ENCODE measurements at regions not wholly inside any gene's neighbourhood (a gene's known extent, or its start where the extent isn't known, plus 50 kb on each side); places are given as distances from the start of the nearest gene placed in this dataset.

DNA sequence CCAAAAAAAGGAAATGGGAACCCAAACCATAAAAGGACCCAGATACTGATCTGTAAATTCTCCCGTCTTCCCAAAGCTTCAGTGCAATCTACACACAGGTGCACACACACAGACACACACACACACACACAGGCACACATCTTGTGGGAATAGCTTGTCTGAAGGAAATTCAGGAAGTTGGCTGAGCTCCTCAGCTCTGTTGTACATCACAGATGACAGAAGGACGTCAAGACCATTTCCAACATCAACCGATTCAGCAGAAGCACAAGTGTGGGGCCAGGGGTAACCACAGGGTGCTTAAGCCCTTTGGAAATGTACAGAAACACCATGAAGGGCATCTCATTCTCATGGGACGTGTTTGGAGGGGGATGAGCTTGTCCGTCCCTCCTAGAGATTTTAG, 498.1 kb upstream of the PSMD7 start:
- DNase-seq, result no peak

GRCh38 chr16:73797115-73797514, 499.5 kb upstream of the PSMD7 start:
- DNase-seq, result no peak

GRCh38 chr16:73796241-73796640, 500.4 kb upstream of the PSMD7 start:
- no peak for DNase-seq

GRCh38 chr16:73794994-73795393, 501.6 kb upstream of the PSMD7 start:
- DNase-seq, result no peak

DNA sequence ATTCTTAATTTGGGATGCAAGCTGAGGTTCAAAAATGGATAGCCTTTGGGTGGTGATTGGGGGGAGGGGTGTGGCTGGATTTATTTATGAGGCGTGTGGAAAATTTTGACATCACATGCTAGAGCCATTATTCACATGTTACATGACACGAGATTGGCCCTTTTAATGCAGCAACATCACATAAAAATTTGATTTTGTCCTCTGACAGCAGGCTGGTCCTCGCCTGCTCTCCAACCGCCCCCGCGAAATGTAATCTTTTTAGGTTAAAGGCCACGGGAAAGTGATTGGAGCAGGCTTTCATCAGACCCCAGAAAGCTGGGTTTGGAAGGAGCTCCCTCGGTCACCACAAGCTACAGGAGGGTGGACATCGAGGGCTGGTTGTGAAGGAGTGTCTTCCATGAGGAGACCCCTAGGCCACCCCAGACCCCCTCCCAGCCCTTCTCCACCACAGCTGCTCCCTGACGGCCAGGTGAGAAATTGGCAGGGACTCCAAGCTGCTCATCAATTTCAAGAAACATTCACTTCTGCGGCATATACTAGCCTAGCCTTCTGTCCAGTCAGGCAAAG, 502.7 kb upstream of the PSMD7 start:
- no peak for DNase-seq

DNA sequence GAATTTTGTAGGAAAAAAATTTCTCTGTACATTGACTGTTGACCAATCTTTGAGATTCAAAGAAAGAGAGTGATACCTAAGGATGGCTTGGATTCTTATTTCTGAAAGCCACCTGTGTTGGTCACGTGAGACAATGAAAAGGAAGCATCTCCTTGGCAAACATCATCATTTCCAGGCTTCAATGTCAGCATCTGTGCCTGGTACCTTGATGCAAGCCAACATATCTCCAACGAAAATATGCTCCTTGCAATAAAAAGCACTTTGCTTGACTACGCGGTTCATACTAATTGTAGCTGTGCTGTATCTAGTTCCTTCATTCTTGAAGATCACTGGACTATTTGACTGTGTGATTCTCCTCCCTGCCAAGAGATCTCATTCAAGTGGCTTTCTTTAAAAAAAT, 503.4 kb upstream of the PSMD7 start:
- no peak for DNase-seq

DNA sequence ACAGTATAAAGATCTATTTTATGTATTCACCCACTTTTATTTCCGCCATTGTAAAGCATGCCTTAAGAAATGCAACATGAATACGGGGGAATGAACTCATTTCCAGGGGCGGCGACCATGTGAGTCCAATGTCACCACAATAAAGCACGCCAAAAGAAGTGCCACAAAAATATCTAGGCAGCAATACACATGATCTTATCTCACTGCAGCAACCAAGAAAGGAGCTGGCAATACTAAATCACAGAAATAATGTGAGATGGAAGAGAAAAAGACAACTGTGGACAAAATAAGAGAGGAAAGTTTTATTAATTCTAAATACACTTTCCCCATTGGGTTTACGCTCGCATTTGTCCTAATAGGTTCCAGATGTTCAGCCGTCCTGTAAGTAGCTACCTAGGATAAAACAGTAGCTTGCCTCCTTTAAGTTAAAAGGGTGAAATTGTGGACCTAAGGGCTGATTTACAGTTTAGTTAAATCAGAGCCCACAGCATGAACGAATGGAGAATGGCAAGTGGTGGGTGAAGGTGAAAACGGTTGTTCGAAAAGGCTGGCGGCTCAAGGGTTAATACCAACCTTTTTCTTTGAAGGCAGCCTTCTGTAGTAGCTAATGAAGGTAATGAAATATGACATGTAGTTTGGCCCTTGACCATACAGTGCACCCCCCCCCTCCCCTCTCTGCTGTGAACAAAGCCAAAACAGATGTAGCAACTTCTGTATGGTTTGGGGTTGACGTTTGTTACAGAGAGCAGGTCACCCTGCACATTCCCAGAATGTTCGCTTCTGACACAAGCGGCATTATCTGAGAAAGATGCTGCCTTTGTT, 504.2 kb upstream of the PSMD7 start:
- no peak for DNase-seq

GRCh38 chr16:73781297-73781696, 515.3 kb upstream of the PSMD7 start:
- DNase-seq, result no peak

DNA sequence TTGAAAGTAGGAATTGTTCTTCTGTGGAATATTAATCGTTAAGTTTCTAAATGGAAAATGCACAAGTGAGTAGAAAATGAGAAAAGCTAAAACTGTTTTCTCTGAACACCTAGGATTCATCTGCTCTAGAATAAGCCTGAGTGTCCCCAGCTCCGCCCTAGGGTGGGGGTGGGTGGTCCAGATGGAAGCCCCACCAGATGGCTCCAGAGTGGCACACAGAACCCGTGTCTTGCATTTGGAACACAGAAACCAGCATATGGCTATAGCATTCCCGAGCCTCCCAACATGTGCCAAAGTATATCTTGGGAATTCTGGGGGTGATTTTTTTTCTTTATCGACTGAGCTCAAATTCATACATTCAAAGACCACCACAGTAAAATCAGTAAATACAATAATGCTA, 517.7 kb upstream of the PSMD7 start:
- no peak for DNase-seq

DNA sequence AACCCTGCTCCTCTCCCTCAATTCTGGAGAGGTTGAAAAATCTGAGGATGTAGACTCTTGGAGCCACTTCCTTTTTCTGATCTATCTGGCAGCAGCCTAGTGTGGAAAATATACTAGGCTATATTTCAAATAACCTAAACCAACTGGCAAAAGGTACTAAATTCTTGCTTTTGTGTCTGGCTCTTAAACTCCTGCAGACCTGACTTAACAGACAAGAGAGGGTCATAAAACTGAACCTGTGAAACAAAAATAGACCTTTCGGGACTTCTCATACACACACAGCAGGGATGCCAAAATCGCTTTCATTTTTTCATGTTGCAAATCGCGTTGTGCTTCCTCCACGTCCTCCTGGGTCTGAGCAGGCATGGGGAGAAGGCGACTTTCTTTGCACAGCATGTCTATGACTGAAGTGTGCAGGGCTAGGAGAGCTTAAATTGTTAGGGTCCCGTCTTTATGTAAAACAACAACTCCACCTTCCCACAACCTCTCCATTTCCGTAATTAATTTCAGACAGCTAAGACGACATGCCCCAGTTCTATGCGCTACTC, 520.7 kb upstream of the PSMD7 start:
- DNase-seq, result no peak

DNA sequence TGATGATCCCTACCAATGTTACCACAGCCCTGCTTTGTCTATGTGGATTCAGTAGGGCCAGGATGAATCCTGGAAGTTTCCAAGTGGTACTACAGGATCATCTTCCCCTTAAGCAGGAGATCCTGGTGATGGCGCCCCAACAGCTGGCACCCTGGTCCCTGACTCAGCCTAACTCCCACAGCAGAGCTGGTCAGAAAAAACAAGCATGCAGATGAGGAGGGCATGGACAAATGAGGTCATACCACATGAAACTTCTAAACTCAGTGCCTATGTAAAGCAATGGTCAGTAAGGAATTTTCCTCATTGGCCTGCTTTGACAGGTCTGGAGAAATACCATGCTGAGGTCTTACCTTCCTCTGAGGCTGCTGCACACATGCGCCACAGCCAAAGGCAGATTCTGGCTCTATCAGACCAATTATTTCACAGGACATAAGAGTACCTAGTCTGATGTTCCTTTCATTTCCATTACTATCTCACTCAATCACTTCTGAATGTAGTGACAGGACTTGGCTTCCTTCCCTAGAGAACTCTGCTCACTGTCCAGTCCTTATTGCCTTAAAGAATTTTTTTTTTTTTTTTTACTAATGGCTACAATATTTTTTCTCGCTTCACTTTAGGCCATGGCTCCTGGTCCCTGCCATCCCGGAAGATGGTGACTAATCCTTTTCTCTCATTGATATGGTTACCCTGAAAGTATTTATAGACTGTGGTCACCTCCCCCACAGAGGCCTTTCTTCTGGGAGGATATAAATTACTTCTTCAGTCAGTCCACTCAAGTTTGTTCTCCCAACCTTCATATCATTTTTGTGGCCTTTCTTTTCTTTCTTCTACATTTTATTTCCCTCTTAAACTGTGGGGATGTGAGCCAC, 525.2 kb upstream of the PSMD7 start:
- no peak for DNase-seq

- DNase-seq, result no peak
Observed at GRCh38 chr16:73768786-73769203, 527.8 kb upstream of the PSMD7 start.

DNA sequence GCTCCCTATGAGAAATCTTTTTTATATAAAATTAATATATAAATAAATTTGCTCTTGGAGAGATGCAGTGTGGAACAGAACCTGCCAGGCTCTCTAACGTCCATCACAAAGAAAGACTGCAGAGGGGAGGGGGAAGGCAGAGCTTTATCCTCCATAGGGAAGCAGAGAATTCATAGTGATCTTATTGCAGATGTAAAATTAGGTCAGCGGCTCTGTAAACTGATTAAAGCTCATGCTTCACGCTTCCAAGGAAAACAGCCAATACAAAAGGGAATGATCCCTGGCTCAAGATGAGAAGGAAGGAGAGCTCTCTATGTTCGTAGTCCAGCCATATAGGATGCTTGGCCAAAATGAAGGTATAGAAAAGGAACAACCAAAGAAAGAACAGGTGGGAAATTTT, 532.3 kb upstream of the PSMD7 start:
- DNase-seq, result no peak

GRCh38 chr16:73756289-73757178, 540.1 kb upstream of the PSMD7 start:
- DNase-seq, result no peak

- no peak for DNase-seq
Observed at GRCh38 chr16:73753931-73754330, 542.7 kb upstream of the PSMD7 start.

DNA sequence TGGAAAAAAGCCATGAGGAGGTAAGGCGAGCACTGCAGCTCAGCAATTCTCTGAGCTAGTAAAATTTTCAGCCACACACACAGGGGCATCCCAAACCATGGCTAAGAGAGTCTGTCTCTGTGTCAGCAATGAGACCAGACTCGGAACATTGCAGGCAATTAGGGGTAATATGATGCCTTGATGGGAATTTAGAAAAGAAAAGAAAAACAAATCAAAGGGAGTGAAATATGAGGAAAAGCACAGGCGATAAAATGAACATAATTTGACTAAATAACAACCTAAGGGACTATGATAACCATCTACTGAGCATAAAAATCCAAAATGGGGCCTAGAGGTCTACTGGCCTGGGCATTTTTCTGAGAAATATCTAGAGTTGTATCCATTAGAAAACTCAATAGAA, 546.0 kb upstream of the PSMD7 start:
- DNase-seq, result no peak

DNA sequence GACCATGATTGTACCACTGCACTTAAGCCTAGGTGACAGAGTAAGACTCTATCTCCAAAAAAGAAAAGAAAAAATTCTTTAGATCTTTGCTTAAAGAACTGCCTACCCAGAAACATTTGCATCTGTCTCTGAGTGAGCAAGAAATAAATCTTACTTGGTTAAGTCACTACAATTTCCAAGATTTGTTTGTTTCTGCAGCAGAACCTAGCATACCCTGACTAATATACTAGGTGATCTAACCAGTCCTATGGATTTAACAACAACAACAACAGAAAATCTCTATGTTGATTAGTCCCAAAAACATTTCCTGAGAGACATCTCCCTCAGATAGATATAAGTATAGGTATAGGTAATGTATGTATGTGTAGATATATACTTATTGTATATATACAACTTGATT, 549.3 kb upstream of the PSMD7 start:
- no peak for DNase-seq

- DNase-seq, result no peak
Observed at GRCh38 chr16:73746554-73746953, 550.1 kb upstream of the PSMD7 start.

- DNase-seq, result no peak
Observed at GRCh38 chr16:73743665-73744496, 552.7 kb upstream of the PSMD7 start.

DNA sequence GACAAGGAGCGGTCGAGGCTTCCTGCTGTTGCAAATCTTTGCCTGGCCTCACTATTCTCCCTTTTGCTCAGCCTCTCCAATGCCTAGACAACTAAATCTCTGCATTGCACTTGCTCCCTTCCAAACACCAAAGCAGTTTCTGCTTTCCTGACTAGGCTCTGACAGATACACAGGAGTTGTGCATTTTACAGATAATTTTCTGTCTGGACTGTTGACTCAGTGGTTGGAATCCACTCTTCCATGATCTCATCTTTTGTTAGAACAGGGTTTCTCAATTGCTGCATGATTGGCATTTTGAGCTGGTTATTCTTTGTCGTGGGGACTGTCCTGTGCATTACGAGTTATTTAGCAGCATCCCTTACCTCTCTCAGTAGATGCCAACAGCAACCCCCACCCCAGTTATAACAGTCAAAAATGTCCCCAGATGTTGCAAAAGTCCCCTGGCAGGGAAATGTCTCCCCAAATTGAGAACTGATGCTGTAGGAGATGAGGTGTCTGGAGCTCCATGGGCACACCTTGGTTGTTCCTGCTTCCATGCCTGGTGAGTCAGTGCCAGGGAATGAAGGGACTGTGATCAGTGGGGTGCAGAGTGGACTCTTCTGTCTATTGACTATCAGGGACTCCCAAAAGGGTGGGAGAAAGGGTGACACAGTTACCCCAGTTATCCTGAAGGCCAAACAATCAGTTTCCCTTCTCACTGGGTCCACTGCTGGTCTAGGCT, 557.4 kb upstream of the PSMD7 start:
- no peak for DNase-seq

DNA sequence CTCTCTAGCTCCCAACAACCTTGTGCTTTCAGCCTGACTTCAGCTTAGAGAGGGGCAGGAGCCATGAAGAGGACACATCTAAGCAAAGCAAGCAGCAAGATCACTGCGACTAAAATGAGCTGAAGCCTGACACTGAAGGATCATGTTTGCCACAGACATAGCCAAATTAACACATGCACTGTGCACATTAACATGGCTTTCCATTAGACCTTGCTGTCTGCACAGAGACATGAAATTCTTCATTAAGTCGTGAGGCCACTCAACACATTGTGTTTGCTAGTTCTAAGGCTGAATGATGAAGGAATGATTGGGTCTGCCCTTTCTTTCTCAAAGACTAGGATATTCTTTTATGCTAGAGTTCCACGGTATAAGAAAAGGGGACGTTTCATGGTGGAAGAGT, 558.3 kb upstream of the PSMD7 start:
- DNase-seq, result no peak
